Astrocyte of the cerebellum (primary cell): ENCODE measurements at regions not wholly inside any gene's neighbourhood (a gene's known extent, or its start where the extent isn't known, plus 50 kb on each side); places are given as distances from the start of the nearest gene placed in this dataset.

Experiments
- DNase-seq: peaks from one replicate; pipeline ENCODE4 v3.0.0-alpha.2; 2011; ENCODE audit warnings: low read depth
- H3K4me3 ChIP-seq: 2 replicates; pipeline ENCODE4 v1.5.1; 2011; ENCODE audit warnings: mild to moderate bottlenecking, low read depth, low read length, moderate library complexity
- CTCF ChIP-seq: IDR thresholded peaks from 2 replicates; pipeline ENCODE4 v1.5.1; 2012; ENCODE audit warnings: low read length, low read depth, moderate library complexity, mild to moderate bottlenecking; ENCODE audit errors: missing control alignments
- in situ Hi-C: cut with HindIII; loops from 2 replicates; pipeline ENCODE4 v1.10.0; 2017; ENCODE audit warnings: low sequenced_read_pairs

GRCh38 chr2:5332925-5333324, 359.3 kb upstream of the SOX11 start:
- in situ Hi-C loops = no loop called here
- DNase-seq = no peak
- no peak overlapping the region for H3K4me3 ChIP-seq
- no peak for TF ChIP-seq CTCF

GRCh38 chr2:5339473-5339872, 352.7 kb upstream of the SOX11 start:
- DNase-seq = no peak
- no peak for TF ChIP-seq CTCF
- in situ Hi-C loops = no loop called here
- H3K4me3 ChIP-seq = no peak overlapping the region

GRCh38 chr2:5343785-5344335, 348.3 kb upstream of the SOX11 start:
- no peak overlapping the region for H3K4me3 ChIP-seq
- no peak for DNase-seq
- in situ Hi-C loops = no loop called here
- TF ChIP-seq CTCF = no peak

- no peak for TF ChIP-seq CTCF
- DNase-seq = no peak
- in situ Hi-C loops = no loop called here
- H3K4me3 ChIP-seq = no peak overlapping the region
These were observed 339.9 kb upstream of the SOX11 start for GRCh38 chr2:5352286-5352685.

- DNase-seq = no peak
- TF ChIP-seq CTCF = no peak
- in situ Hi-C loops = no loop called here
- no peak overlapping the region for H3K4me3 ChIP-seq
These were observed 338.6 kb upstream of the SOX11 start for GRCh38 chr2:5353565-5353964.

- no peak for DNase-seq
- no peak overlapping the region for H3K4me3 ChIP-seq
- TF ChIP-seq CTCF = no peak
- in situ Hi-C loops = no loop called here
These were observed 332.8 kb upstream of the SOX11 start for GRCh38 chr2:5359397-5359796.

- H3K4me3 ChIP-seq = no peak overlapping the region
- in situ Hi-C loops = no loop called here
- DNase-seq = no peak
- TF ChIP-seq CTCF = no peak
These were observed 332.1 kb upstream of the SOX11 start for GRCh38 chr2:5360081-5360480.
